GM23248 (cell line): ENCODE measurements at regions not wholly inside any gene's neighbourhood (a gene's known extent, or its start where the extent isn't known, plus 50 kb on each side); places are given as distances from the start of the nearest gene placed in this dataset.

ENCODE experiments used
- EZH2 ChIP-seq: fragments of 200-600 bp; sonication (generic); IDR thresholded peaks from 2 replicates; pipeline ENCODE4 v1.6.1; 2018; ENCODE audit warnings: antibody characterized with exemption, mild to moderate bottlenecking; ENCODE audit not compliant: insufficient read depth, poor library complexity, severe bottlenecking
- EZH2phosphoT487 ChIP-seq: fragments of 200-600 bp; sonication (generic); IDR thresholded peaks from 2 replicates; pipeline ENCODE4 v1.6.1; 2018; ENCODE audit warnings: antibody characterized with exemption, moderate library complexity, mild to moderate bottlenecking, low read depth; ENCODE audit not compliant: insufficient read depth

- TF ChIP-seq EZH2 (no peak), EZH2phosphoT487 (no peak)
Measured at GRCh38 chr3:148075771-148076716, 621.7 kb upstream of the AGTR1 start.
